Muscle of back (tissue), 3 donors: ENCODE measurements at regions not wholly inside any gene's neighbourhood (a gene's known extent, or its start where the extent isn't known, plus 50 kb on each side); places are given as distances from the start of the nearest gene placed in this dataset.

ENCODE experiments used
- DNase-seq, 3 donors: peaks; one replicate each; pipeline versions ENCODE4 v3.0.0 to v3.0.0-alpha.2; 2013

DNA sequence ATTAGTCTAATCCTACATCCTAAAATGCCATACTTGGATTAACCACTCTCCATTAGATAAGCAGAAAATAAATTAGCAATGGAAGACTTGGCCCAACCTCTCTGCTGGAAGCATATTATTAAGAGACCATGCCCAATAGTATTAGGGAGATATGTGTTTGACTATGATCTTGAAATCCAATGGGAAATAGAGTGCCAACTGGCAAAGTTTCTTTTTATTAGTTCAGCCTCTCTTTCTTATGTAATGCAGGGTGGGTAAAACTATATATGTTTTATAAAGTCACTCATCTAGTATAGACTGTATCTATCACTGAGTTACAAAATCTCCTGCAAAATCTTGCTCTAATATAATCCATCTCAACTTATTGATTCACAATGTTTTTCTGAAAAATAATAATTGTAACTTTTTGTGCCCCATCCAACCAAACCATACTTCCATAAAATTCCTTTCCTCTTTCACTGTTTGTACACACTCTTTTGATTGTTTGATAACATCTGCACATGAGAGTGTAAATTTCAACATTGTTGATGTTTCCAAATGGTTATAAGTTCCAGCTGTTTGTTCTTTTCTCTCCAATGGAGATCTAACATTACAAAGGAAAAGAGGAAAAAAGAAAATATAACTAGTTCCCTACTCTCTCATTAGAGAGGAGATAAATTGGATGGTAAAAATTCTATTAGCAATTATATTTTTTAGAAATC, 408.1 kb upstream of the ADGRL2 start:
- DNase-seq: peak in 1 of 3 donors; percentile 15

DNA sequence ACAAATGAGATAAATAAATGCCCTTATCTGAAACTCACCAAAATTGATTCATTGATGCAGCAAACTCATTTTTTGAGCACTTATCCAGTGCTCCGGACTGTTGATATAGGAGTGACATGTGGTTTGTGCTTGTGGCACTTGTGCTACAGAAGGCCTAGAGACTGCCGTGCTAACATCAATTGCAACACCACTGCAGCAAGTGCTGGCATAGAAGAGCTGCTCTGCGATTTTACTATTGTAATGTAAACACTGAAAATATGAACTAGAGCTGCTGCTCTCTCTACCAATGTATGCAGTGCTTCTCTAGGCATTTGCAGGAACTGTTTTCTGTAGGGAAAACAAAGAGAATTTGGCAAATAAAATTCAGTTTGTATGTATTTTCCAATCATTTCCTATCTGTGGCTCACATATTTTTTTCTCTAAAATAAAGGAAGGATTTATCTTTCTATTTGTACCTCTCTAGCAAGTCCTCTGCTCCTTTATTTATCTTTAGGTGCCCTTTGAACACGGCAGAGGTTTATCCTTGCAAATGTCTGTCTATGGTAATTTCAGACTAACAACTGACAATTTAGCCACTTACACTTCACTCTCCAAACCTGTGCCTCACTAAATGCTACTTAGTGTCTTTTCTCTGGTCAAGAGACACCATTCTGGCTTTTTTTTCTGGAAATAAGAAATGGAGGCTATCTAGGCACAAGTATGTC, 409.5 kb upstream of the ADGRL2 start:
- no peak for DNase-seq

DNA sequence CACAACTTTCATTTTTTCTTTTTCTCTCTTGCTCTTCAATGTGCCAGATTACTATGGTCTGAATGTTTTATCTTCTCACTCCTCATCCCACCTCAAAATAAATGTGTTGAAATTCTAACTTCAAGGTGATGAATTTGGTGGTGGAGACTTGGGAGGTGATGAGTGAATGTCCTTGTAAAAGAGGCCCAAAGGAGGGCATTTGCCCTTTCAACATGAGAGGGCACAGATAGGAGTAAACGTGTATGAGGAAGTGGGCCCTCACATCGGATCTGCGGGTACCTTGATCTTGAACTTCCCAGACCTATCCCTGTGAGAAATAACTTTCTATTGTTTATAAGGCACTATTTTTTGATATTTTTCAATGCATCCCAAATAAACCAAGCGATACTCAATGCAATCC, 412.3 kb upstream of the ADGRL2 start:
- DNase-seq: no peak

DNA sequence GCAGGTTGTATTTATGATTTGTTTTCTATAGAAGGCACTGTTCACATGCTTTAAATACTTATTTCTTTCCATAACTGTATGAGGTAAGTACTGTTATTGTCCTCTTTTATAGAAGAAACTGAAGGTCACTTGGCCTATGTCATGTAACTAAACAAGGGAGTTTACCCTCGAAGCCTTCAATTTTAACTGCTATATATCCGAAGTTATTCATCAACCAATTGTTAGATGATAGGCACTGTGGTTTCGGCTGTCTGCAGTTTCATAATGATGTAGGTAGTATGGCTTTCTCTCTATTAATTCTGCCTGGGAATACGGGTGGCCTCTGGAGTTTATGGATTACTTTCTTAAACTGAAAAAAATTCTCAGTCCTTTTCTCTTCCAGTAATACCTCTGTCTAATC, 413.3 kb upstream of the ADGRL2 start:
- DNase-seq: no peak

DNA sequence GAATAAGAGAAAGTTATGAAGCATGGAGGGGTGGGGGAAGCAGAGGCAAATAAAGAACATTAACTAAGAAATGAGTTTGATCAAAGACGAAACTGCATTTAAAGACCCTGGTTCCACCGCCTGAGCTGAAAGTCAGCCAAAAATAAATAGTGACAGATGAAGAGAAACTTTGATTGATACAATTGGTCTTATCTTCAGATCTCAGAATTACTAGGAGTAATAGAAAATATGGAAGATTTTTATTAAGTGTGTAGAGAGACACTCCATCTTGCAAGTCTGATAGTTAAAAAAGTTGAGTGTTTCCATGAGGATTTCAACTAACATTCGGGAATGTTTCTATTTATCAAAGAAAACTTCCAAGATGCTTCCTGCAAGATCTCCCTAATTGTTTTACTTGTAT, 418.2 kb upstream of the ADGRL2 start:
- DNase-seq: no peak

DNA sequence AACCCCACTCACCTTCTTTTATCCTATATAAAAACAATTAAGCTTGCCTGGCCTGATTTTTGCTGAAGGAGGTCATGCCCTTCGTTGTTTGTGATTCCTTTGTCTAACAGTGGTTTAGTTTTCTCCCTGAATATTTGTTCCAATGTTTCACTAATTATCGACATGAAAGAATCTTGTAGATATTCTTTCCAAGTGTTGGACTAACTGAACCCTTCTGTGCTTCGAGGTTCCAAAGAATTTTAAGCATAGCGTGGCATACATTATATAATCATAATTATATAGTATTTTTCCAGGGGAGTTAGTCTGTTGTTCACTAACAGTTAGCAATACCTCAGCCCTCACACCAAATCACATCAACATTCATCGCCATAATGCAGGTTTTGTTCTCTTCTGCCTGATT, 418.9 kb upstream of the ADGRL2 start:
- DNase-seq: no peak

DNA sequence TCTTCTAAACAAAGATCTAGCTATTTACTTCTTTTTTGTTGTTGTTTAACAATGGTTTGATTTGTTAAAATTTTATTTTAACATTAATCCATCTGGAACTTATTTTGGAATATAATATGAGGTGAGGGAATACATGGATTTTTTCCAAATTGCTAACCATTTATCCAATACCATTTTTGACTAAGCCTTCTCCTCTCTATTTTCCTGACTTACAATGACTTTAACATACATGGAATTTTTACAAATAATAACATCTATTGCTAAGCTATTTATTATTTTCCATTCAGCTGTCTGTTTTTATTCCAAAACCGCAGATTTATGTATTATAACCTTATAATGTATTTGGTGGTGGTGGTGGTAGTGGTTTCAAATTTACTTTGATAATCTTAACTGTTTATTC, 420.3 kb upstream of the ADGRL2 start:
- DNase-seq: peak; percentile 12 to 51 (median 27)

DNA sequence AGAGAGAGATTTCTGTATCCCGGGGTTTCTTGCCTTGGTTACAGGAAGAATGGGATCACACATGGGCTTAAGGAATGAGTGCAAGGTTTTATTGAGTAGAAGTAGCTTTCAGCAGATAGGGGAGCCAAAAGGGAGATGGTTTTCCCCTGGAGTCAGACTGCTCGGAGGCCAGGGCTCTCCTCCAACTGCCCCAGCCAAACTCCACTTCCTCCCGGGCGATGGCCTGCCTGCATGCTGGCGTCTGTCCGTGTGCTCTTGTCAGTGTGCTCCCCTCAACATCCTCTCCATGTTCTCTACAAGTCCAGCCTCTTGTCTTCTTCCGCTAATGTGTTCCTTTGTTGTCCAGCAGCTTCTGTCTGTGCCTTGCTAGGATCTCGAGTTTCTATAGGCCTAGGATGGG, 421.3 kb upstream of the ADGRL2 start:
- DNase-seq: peak in 1 of 3 donors; percentile 60

DNA sequence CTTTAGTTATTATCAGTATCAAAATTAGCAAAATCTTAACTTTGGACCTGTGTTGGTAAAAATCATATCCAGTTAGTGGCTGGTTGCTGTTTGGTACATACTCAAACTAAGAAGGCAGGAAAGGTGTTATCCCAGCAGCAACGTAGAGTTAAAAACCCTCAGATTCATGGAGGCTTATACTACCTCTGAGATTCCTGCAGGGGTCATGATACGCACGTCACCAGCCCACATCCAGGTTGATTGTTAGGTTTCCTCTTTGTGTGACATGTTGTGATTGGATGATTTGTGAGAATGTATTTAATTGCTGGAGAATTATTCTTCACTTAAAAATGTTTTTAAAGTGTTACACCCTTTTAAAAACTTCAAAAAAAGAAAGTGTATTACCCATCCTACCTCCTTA, 423.3 kb upstream of the ADGRL2 start:
- DNase-seq: no peak

DNA sequence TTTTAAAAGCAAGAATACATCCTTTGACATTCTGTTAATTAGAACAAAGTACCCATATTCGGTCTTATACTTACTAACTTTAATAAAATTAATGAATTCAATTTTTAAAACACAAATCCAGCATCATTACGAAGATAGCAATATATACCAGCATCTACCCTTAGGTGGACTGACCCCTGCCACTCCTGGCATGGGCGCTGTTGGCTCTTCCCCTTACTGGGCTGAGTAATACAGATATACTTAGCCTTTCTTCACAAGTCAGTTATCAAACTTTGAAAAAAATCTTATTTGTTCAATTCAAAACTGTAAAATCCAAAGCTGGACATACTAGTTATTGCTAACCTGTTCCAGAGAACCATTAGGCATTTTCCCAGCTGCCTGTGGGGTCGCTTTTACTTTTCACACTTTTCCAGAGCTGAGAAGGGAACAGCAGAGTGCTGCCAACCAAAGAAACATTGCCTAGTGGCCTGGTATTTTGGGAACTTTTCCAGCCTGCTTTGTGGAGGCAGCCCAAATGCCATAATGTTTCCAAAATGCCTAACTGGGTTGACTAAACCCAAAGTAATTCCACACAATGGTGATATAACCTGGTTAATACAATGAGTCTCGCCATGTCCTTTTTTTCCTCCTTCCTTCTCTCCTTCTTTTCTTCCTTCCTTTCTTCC, 424.7 kb upstream of the ADGRL2 start:
- no peak for DNase-seq

DNA sequence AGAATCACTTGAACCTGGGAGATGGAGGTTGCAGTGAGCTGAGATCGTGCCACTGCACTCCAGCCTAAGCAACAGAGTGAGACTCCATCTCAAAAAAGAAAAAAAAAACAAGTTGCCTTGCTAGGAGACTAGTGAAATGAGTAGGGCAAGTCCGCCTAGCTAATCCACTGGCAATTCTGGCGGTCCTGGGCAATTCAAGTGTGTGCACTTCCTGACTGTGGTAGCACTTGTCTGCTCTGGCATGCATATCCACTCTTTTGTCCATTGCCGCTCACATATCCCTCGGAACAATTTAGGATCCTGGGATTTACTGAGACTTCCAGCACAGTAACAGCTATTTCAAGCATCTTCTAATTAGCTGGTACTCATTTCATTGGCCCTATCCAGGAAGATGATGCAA, 426.3 kb upstream of the ADGRL2 start:
- no peak for DNase-seq

DNA sequence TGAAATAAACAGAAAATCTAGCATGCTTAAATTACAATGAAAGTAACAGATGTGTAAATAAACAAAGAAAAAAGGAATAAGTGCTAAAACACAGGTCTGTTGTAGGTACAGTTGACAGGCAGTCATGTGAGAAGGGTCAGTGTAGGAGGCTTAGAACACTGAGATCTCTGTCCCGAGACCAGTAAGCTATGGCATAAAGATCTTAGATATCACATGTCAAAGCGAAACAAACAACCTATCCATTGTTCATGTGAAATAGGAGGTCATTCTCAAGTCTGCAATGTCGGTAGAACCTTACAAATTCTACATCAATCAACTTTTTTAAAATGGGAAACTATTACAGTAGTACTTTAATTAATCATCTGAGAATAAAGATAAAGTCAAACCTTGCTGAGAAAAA, 428.9 kb upstream of the ADGRL2 start:
- DNase-seq: no peak

DNA sequence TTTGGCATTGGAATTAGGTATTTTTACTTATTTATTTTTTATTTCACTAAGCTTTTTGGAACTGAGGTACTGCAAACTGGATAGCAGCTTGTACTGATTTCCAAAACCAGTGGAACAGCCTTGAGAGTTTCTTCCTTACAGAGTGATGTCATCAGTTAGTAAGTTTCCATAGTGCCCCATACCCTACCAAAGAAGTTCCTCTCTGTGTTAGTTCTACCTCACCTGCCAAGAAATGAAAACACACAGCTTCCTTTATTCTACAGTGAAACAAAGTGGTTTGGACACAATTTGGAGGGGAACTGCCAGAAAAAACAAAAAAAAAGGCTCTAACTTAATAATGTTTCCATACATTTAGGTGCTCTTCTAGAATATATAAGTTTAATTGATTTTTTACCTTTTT, 430.9 kb upstream of the ADGRL2 start:
- DNase-seq: peak; percentile 21 to 78 (median 44)

DNA sequence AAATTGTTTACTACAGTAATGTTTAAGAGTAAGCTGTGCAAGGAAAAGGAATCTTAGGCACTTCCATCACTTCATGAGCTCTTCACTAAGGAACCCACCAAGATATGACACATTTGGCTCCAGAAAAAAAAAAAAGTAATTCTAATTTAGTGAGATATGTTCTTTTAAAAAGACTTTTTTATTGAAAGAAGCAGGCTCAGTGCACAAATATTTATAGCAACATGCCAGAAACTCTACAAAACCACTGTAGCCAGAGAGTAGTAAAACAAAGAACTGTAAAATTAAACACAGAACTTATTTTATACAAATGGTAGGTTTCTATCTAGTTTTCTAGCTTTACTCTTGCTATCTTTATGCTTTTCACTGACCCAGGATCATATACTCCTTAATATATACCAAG, 434.6 kb upstream of the ADGRL2 start:
- peak in 1 of 3 donors; percentile 44 for DNase-seq

DNA sequence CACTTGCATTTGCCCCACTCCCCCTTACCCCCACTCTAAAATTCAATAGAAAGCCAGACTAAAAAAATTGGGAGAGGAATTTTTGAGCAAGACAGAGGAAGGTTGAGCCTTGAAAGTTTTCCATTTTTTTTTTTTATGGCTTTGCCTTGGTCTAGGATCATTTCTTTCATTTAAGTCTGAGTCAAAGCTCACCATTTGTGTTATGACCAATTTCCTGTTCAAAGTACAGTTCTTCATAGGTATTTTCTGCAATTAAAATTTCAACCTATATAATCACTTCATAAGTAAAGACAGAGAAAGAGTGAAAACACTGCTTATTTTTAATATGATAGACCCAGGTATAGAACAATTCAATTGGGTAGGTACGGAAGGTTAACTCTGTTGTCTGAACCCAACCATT, 436.6 kb upstream of the ADGRL2 start:
- no peak for DNase-seq

DNA sequence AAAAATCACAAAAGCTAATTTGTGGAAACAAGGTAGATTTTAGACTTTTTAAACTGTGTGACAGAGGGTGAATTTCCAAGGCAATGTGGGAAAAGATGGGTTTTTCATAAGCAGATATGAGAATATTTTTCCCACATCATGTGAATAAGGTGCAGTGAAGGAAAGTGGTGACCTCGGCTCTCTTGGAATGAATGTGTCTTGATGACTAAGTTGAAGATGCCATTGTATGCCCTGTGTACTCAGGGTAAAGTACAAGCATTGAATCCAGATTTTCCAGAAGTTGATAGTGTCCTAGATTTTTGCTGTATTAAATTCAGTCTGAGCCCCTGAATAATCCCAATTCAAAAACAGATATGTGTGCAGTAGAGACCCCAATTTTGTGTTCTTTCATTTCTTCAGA, 442.6 kb upstream of the ADGRL2 start:
- DNase-seq: no peak

DNA sequence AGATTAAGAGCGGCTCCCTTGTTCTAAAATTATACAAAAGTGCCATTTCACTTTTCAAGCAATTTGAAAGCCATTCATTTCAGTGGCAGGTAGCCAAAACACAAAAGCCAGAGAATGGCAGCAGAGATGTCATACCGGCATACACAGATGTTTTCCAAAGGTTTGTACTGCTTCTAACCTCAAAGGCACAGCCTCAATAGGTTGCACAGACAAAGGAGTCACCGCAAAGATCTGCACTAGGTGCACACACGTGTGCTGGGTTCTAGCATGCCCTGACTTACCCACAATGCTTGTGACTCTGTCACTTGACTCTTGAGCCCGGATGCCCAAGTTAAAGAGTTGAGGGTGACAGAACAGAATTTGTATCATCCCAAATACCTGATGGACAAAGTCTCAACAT, 448.9 kb upstream of the ADGRL2 start:
- DNase-seq: no peak

DNA sequence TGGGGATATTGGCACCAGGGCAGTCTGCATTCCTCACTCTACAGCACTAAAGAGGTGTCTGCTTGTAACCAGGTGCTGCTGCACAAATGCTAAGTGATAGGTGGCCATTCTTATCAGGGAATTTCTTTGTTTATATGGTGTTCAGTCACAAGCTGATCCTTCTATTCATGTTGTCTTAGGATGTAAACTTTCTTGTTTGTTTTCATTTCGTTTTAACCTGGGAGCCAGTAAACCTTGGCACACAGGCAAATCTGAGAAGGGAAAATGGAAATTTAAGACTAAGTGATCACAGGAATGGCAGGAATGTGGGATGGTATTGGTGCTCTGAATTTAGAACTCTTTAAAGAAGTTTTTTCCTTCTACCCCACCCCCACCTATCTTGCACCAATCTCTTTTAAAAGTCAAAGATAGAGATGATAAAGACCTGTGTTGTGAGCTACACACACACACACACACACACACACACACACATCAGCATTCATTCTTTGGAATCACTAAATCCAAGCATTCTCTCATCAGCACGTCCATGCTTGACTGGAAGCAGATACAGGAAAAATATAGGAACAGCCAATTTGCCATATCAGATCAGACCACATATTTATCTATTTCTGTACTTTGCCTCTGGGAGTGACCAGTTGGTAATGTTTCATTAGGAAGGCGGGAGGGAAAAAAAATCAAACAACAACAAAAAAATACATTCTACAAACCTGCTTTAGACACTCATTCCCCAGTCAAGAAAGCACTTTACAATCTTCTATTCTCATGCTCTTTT, 451.4 kb upstream of the ADGRL2 start:
- DNase-seq: no peak

DNA sequence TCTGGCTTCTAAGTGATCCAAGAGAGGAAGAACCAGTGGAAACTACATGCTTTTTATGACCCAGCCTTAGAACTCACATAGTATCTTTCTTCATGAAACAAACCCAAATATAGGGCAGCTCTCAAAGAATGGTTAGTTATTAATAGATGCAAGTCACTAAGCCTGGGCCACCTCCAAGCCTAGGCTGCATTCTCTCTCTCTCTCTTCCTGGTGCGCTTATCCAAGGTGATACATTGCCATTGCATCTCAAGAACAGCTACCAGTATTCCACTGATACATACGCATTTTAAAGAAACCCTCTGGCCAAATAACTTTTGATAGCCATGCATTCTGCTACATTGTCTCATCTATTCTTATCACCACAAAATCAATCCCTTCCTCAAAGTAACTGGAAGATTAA, 455.6 kb upstream of the ADGRL2 start:
- no peak for DNase-seq

DNA sequence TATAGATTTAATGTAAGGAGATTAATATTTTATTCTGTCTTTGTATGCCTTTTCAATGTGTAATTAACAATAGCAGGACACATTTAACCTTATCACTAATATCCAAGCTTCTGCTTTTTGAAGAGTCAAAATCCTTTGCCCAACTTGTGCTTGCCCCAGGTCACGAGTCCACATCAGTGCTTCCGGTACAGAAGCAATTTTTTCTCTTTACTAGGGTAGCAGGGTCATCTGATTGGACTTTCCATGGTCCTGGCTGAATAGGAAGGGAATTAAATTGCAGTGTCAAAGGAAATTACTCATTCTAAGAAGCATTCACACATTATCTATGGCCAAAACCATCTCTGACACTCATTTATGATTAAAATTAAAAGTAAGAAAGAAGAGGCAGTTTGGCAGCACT, 460.5 kb upstream of the ADGRL2 start:
- no peak for DNase-seq

DNA sequence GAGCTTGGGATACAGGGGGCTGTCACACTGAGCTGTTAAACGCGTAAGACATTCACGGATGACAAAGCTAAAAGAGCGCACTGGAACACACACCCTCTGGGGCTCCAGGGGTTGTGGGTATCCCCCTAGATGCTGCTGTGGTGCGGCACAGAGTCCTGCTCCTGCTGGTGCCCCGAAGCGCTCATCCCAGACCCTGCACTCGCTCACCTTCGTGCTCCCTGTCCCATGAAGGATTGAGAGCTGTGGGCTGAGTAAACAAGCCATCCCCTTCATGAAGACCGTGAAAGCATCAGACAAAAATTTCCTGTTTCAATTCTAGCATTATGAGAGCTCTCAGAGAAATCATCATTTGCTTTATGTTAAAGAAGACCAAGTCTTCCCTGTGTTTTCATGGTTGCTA, 463.5 kb upstream of the ADGRL2 start:
- DNase-seq: no peak

DNA sequence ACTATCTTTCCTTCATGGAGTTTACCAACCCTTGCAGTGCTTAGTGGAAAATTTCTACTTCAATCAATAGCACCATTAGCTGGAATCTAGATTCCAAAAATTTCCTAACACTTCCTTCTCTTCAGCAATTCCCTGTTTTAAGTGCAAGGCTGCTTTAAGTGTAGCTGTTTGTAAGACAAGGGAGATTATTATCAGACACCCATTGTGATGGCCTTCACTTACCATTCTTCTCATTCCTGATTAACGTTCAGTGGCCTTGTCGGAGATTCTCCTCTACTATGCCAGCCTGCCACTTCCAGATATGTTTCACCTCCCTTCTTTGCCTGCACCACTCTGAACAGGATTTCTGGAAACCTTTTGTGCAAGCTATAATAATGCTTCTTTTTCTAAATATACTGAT, 464.9 kb upstream of the ADGRL2 start:
- no peak for DNase-seq

DNA sequence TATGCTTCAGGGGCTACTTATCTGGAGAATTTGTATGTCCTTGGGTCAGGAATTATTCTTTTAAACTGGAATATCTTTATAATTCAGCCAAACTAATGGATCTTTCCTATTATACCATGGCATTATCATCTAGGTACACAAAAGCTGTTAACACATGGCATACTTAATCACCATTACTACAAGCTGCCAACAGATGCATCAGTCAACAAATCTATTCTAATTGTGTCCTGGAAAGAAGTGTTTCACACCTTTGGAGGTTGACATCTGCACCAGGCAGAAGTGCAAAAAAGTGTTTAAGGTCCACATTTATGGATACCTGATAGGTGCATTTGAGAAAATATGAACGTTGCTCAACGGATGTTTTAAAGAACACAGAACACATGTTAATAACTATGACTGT, 470.2 kb upstream of the ADGRL2 start:
- no peak for DNase-seq
